Glomerular endothelial cell (primary cell): ENCODE measurements at regions not wholly inside any gene's neighbourhood (a gene's known extent, or its start where the extent isn't known, plus 50 kb on each side); places are given as distances from the start of the nearest gene placed in this dataset.

Experiments
- DNase-seq: peaks from one replicate; pipeline ENCODE4 v3.0.0-alpha.2; 2011; ENCODE audit warnings: low read depth, low spot score; ENCODE audit errors: extremely low read depth

DNA sequence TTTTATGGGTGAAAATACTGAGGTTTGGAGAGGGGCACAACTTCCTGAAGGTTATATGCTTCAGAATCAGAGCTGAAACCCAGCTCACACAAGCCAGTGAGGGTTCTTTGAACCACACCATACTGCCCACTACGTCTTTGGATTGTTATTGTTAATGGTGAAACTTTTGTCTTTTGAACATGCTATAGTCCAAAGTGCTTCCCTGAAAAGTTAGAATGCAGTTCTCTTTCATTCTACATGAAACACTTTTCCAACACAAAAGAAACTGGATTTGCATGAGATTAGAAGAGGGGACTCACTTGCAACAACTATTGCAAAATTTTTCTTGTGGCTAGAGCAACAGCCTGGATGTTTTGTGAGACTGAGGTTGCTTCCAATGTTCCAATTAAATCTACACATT lies 473.6 kb downstream of the SOX2 start:
- no peak for DNase-seq

DNA sequence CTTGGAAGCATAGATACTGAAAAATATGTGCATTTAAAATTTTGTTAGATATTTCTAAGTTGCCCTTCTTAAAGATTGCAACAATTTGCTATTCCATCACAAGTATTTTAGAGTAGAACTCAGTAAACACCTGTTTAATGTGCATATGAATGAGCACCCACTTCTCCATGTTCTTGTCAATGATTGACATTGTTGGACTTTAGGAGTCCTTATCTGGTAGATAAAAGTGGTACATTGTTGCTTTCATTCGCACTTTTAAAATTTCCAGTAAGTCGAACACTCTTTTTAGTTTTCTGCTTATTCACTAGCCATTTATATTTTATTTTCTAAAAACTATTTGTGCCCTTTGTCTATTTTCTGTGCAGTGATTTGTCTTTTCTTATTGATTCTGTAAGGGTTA lies 478.3 kb downstream of the SOX2 start:
- no peak for DNase-seq

DNA sequence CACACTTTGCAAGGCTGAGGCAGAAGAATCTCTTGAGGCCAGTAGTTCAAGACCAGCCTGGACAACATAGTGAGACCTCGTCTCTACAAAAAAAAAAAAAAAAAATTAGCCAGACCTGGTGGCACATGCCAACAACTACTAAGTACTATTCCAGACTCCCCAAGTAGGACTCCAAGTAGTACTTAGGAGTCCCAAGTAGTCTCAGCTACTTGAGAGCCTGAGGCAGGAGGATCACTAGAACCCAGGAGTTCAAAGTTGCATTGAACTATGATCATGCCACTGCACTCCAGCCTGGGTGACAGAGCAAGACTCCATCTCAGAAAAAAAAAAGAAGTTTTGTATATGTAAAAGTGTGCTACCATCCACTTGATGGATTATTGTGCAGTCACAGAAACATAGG lies 486.6 kb downstream of the SOX2 start:
- no peak for DNase-seq

DNA sequence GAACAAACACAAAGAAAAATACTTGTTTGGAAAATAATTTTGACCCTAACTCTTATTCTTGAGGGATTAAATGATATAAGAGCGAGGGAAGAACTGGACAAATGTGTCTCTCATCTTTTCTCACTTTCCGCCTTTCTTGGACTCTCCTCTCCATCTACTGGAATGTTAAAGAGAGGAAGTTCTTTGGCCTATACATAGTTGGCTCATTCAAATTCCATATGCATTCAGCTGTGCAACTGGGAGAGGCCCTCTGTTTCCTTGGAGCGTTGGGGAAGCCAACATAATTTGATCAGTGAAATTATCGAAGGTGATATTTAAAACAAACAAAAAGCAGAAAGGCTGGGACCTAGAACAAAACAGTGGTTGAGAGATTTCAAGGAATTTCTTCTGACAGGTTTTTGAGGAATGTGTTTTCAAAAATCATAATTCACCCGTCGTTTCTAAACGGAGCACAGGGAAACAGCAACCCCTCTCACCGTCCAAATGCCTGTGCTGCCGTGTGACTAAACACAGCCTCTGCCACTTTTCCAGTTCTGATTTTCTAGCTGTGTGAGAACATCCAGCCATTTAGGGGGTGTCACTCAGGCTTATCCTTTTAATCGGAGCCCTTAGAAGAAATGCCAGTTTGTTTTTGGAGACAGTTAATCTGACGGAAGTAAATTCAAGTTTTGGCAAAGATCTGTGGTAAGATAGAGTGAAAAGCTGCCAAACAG lies 489.9 kb downstream of the SOX2 start:
- DNase-seq: no peak

DNA sequence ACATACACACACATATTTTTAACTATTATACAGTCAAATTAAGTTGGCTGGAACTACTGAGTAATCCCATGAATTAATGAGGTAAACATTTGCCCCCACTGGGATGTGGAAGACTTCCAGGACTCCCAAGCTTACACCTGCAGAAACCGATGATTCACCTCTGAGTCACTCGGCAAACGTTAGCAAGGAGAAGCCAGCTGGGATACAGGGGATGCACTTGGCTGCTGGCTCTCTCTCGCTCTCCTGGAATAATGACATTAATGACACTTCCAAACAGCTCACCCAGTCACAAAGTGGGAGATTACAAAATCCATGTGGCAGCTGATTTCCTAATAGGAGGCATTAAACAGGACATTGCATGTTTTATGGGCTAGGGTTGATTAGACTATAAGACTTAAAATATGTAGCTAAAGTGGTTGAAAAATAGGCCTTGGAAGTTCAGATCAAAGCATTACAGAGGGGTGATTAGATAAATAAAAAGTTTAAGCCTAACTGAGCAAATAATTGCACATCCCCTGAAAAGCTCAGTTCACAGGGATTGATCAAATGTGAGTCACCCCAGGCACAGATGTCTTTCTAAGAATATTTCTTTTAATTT lies 500.9 kb downstream of the SOX2 start:
- no peak for DNase-seq

DNA sequence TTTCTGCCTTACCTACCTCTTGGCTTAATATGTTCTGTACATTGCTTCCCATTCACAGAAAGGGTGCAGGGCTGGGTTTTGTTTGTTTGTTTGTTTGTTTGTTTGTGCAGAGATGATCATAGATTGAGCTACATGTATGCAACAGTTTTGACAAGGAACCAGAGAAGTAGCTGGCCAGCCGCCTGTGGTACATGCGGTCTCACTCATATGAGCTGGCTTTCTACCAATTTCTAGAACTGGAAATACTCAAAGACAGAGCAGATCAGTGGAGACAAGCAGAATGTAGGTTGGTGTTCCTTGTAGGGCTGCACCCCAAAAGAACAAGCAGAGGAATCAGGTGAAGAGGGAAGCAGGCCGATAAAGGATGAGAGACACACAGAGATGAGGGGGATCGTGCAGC lies 502.7 kb downstream of the SOX2 start:
- DNase-seq: no peak

DNA sequence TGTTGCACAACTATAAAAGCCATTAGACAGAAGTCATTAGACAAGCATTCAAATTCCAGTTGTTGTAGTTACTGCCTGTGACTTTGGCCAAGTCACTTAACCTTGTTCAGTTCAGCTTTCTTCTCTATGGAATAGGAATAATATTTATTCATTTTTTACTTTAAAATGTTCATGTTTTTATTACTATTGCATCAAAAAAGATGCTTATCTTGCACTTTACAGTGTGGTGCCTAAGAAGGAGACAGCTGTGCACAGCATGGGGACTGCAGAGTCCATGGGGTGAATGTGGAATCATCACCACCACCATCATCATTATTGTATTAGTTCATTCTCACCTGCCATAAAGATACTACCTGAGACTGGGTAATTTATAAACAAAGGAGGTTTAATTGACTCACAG lies 504.2 kb downstream of the SOX2 start:
- DNase-seq: no peak

DNA sequence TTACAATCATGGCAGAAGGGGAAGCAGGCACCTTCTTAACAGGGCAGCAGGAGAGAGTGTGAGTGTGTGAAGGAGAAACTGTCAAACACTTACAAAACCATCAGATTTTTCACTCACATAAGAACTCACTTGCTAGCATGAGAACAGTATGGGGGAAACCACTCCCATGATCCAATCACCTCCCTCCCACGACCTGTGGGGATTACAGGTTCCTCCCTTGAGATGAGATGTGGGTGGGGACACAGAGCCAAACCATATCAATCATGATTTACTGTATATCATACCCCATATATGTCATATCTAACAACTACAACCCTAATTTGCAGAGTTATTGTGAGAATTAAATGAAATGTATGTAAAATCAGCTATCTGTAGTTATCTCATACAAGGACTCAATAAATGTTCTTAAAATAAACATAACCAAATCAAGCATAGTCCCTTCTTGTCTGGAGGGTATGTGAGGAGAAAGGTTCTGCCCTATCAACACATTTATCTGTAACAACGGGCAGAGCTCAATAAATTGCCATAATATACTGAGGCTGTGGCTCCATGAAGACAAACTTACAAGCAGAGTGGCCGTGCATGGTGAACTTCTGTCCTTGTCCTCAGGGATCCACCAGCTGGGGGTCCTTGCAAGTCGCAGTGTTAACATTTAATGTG lies 504.7 kb downstream of the SOX2 start:
- no peak for DNase-seq

DNA sequence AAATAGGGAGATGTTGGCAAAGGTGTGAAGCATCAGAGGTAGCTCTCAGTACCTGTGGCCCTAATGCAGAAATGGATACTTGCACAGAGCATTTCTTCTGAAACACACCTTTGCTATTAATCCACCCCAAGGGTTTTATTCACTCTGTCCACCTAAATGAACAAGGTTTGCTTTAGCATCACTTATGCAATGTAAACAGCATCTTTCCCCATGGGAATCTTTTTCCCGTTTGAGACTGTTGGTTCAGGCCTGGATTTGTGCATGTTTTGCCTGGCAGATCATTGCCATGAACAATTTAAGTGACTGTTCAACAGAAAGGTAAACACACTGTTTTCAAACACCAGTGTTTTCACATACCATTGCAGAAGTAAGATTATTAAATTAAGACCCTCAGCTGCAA lies 508.3 kb downstream of the SOX2 start:
- DNase-seq: no peak

DNA sequence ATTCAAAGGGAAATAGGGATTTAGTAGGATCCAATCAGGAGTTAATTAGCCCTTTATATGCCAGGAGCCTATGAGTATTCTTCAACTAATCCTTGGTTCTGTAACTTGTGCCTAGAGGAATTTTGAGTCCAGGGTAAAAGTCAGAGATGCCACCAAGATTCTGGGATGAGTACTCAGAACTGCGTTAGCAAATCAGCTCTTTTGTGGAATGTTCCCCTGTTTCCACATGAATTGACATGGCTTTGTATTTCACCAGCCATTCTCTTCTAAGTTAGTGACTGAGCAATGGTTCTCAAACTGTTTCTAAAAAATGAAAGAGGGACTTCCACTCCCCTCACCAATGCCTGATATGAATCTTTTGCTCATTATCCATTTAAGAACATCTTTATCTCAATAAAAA lies 508.7 kb downstream of the SOX2 start:
- no peak for DNase-seq

DNA sequence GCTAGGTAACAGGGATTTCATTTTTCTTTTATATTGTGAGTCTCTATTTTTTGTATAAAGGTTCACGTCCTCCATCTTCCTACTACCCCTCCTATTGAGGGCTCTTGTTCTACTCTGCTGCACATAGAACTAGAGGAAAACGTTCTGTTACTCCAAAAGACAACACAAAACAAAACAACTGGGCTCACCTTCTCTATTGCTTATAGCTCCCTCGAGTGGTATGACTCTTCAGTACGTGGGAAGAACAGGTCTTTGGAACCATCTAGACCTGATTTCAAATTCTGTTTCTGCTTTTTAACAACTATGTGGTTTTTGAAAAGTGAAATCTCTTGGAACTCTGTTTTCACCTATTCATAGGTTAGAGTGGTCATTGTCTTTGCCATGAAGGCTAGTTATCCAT lies 515.3 kb downstream of the SOX2 start:
- no peak for DNase-seq

DNA sequence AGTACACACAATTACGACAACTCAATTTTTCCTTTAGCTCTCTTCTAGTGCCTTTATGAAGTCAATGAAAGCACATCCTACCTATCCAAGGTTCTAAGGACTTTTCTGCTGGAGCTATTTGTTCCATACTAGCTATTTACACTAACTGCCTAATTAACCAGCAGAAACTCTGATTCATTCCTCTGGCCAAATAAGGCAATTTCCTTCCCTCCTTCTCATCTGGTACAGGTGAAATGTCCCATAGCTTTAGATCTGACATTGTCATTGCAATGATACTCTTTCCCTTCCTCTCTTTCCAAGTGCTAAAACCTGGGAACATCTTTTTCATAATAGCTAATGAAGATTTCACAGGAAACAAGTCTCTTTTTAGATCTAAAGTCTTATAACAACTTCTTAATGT lies 521.7 kb downstream of the SOX2 start:
- DNase-seq: no peak

DNA sequence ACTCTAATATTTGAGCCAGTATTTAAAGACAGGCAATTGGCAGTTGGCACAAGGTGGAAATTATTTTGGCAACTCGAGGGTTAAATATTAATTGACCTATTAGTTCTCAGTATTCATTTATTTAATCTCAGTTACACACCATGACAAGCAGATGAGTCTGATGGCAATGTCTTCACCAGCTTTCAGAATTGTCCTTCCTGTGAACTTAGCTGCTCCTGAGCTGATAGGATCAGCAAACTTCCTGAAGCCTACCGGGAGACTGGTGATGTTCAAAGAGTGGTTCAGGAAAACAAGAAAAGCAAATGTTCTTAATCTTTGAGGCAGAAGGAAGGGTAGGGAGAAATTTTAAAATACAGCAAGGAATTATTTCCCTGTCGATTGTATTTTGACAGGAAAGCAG lies 522.2 kb downstream of the SOX2 start:
- DNase-seq: no peak

DNA sequence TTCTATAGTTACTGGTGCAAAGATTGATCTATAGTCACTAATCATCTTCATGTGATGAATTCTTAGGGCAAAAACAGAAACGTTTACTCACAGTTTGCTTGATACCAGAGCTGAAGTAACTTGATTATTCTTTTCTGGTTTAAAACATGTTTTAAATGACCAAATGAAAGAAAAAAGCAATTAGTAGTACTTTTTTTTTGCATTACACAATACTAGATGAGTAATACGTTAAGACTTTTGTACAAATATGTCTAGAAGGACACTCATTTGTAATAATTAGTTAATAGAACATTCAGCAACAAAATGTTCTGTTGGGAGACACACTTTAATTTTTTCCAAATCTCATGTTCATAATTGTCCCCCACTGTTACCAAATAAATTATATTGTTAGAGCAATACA lies 523.2 kb downstream of the SOX2 start:
- no peak for DNase-seq

DNA sequence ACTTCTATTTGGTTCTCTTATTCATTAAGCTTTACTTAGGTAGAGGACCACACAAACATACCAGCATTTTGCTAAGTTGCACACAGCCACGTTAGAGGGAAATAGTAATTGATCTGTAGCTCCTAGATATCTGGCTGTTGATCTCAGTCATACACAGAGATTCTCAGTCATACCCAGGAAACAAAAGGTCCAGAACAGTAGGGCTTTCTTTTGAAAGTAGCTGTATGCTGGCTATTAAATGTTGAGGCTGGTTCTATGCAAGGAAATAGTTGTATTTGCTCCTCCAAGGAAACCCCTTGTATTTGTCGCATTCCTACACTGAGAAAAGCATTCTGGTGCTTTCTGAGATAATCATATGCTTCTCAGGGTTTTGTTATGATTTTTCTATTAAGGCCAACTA lies 523.8 kb downstream of the SOX2 start:
- no peak for DNase-seq

DNA sequence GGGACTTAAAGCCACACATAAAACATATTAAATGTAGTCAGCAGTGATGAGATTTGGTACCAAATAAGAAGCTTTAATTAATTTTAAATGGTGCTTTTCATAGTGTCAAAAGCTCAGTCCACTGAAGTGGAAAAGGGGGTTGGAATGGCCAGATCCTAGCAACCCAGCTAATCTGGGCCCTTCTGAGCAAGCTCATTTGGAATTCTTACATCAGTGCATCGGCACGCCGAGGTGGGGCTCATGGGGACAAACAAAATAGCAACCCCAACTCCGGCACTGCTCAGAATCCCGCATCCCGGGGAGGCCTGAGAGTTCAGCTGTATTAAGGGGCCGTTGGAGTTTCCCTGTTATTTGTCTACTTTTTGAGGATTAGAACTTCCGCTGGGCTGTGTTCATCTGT lies 526.4 kb downstream of the SOX2 start:
- DNase-seq: no peak

DNA sequence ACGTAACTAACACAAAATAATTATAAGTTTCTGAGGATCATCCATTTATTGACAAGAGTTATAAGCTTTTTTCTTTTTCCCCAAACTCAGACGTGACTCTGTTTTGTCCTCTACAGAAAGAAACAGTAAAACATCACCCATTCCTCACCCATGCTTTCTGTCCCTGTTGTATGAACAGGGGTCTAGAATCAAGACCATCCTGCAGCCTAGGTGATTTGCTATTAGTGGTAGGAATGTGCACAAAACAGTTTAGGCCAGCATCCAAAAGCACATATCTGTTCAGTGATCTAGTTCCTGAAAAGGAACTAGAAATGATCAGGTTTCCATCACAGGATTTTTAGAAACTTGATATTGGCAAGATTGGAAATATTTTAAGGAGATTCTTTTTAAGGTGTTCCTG lies 527.6 kb downstream of the SOX2 start:
- no peak for DNase-seq

DNA sequence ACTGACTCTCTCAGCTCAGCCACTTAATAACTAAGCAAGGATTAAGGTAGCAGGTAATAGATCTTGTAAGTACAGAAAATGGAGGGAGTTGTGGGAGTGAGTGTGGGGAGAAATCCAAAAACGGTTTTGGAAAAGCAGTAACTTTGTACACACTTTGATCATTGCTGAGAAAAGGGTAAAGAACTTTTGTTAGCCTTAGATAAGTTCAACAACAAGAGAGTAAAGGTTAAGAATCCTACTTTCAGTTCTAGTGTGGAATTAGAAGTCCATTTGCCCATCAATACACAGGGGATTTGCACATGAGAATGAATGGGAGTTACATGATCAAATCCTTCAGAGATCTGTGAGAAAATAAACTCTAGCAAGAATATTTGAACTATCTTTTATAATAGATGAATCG lies 528.7 kb downstream of the SOX2 start:
- no peak for DNase-seq

DNA sequence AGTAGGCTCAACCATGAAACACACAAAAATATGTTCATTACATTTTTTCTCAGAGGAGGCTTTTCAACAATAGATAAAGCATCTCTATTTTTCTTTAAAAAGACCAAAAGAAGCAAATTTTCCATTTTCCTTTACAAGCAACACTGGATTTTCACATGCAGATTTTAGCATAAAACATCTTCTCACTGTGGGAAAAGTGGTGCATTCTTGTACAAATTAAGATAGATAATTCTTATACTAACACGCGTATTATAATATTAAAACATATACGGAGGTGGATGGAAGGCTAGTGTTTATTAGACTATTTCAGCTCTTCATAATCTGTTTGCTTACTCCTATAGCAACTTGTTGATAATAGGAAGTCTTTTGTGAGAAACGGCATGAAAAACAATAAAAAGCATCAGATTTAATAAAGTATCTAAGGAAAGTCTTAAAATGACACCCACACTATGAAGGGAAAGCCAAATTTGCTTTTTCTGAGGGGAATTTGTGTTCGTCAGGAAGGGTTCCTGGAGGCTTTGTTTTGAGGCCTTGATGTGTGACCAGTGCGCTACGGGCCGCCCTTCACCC lies 529.6 kb downstream of the SOX2 start:
- no peak for DNase-seq

DNA sequence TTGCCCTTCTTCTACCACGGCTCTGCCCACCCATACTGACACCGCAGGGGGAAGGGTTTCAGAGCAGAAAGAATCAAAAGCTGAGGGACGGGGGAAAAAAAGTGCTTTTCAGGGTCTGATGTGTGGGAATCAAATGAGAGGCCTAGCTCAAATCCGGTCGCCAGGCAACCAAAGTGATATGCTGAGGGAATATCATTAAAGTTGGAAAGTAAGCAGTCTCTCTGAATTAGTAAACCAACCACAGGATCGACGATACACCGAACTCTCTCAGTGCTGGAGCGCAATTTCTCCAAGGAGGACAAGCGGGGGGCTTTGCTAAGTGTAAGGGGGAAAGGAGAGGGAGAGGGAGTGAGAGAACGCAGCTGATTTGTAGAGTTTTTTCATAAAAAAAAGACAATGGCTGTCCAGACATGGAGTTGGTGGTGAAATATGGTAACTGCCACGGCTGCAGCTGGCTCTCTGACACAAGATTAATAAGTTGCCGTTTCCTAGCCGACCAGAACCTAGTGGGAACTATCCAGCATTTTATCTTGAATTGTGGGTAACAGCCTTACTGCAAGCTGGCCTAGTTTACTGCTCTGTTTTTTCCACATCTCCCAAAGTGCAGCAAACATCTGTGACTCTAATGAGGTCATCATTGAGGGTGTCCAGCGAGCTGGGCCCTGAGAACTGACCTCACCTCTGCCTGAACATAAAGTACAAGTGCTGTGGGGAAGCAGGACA lies 530.2 kb downstream of the SOX2 start:
- DNase-seq: no peak

DNA sequence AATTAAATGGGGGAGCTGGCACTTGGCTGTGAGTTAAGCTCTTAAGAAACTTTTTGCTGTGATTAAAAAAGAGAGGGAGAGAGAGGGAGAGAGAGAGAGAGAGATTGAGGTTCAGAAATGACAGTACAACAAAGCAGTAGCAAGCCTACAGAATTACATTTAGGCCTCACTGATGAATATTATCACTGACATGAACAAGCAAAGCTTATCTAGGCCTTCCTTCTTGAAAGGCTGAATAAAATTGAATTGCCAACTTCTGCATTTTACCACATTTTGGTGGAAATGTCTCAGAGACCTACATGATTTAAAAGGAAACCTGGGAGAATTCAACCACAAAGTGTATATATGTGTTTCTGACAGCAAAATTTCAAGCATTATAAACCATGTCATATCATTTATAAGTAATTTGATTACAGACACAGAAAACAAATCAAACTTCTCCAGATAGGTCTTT lies 530.8 kb downstream of the SOX2 start:
- DNase-seq: no peak
